MM.1S (cell line): ENCODE measurements at regions not wholly inside any gene's neighbourhood (a gene's known extent, or its start where the extent isn't known, plus 50 kb on each side); places are given as distances from the start of the nearest gene placed in this dataset.

Source experiments
- DNase-seq: peaks from one replicate; pipeline ENCODE4 v3.0.0-alpha.2; 2015
- H2AFZ ChIP-seq: fragments of 300-600 bp; sonication (generic); 2 replicates; pipeline ENCODE4 v1.6.0; 2016; ENCODE audit warnings: antibody characterized with exemption, low read length
- H3F3A ChIP-seq: fragments of 300-600 bp; sonication (generic); 2 replicates; pipeline ENCODE4 v1.6.1; 2016; ENCODE audit warnings: mild to moderate bottlenecking, antibody characterized with exemption, low read length, moderate library complexity, mixed read lengths; ENCODE audit not compliant: insufficient read depth
- H3K27ac ChIP-seq: fragments of 300-600 bp; sonication (generic); 2 replicates; pipeline ENCODE4 v1.5.1; 2016; ENCODE audit warnings: mild to moderate bottlenecking, low read length
- H3K27me3 ChIP-seq: fragments of 300-600 bp; sonication (generic); replicated peaks from 2 replicates; pipeline ENCODE4 v1.6.0; 2016; ENCODE audit warnings: low read length; ENCODE audit not compliant: insufficient read depth
- H3K36me3 ChIP-seq: fragments of 300-600 bp; sonication (generic); replicated peaks from 2 replicates; pipeline ENCODE4 v1.6.1; 2016; ENCODE audit warnings: mild to moderate bottlenecking, low read length, mixed read lengths; ENCODE audit not compliant: insufficient read depth
- H3K4me1 ChIP-seq: fragments of 300-600 bp; sonication (generic); 2 replicates; pipeline ENCODE4 v1.6.1; 2016; ENCODE audit warnings: low read length, mixed read lengths
- H3K4me2 ChIP-seq: fragments of 300-600 bp; sonication (generic); 2 replicates; pipeline ENCODE4 v1.6.0; 2016; ENCODE audit warnings: low read depth, low read length
- H3K4me3 ChIP-seq: fragments of 300-600 bp; sonication (generic); 2 replicates; pipeline ENCODE4 v1.5.1; 2016; ENCODE audit warnings: low read length, mixed read lengths
- H3K79me2 ChIP-seq: fragments of 300-600 bp; sonication (generic); 2 replicates; pipeline ENCODE4 v1.6.1; 2016; ENCODE audit warnings: mixed run types, low read length, mixed read lengths
- H3K9ac ChIP-seq: fragments of 300-600 bp; sonication (generic); 2 replicates; pipeline ENCODE4 v1.6.1; 2016; ENCODE audit warnings: low read length, mixed read lengths
- H3K9me2 ChIP-seq: fragments of 300-600 bp; sonication (generic); replicated peaks from 2 replicates; pipeline ENCODE4 v1.6.1; 2016; ENCODE audit warnings: mild to moderate bottlenecking, low read length, mixed read lengths; ENCODE audit not compliant: insufficient read depth
- H3K9me3 ChIP-seq: fragments of 300-600 bp; sonication (generic); replicated peaks from 2 replicates; pipeline ENCODE4 v1.6.1; 2016; ENCODE audit warnings: mild to moderate bottlenecking, low read length, mixed read lengths; ENCODE audit not compliant: insufficient read depth
- H4K20me1 ChIP-seq: fragments of 300-600 bp; sonication (generic); 2 replicates; pipeline ENCODE4 v1.6.1; 2016; ENCODE audit warnings: mild to moderate bottlenecking, low read length, moderate library complexity, mixed read lengths; ENCODE audit not compliant: insufficient read depth
- EZH2 ChIP-seq: fragments of 300-600 bp; sonication (generic); optimal IDR thresholded peaks from 2 replicates; pipeline ENCODE3; 2017; ENCODE audit warnings: low read depth, mild to moderate bottlenecking, antibody characterized with exemption, low read length, mixed read lengths
- EZH2phosphoT487 ChIP-seq: fragments of 300-600 bp; sonication (generic); IDR thresholded peaks from 2 replicates; pipeline ENCODE4 v1.6.1; 2018; ENCODE audit warnings: antibody characterized with exemption, low read length
- TF ChIP-seq, protein P1 (sequence below): fragments of 300-600 bp; sonication (generic); IDR thresholded peaks from 2 replicates; pipeline ENCODE4 v1.5.1; 2016; ENCODE audit warnings: antibody characterized with exemption, low read length, mixed read lengths

DNA sequence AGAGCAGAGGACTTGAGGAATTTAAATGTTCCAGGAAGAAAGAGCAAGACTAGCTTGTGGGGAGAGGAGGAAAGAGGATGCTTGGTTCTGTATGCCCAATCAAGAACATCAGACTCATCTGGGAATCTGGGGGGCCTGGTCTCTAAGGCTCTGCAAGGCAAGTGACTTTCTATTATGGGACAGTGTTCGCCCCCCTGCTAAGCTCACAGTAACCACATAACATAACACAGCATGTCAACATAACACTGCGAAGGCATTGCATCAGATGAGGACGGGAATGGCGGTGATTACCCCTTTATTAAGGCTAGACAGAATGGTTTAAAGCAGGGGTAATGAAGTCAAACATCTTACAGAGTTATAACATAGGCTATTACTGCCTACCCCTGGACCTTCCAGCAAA lies 176.6 kb upstream of the IRX6 start:
- Histone ChIP-seq H3K4me3 (no peak overlapping the region), H3K27ac (no peak overlapping the region), H3K4me1 (no peaks in the 10 kb centered on the region), H3F3A (no peaks in the 10 kb centered on the region), H3K79me2 (no peaks in the 10 kb centered on the region), H3K4me2 (no peak overlapping the region), H3K9ac (no peak overlapping the region), H3K9me3 (no peaks in the 10 kb centered on the region), H2AFZ (no peak overlapping the region), H3K9me2 (no peaks in the 10 kb centered on the region), H3K27me3 (no peaks in the 10 kb centered on the region), H3K36me3 (no peaks in the 10 kb centered on the region), H4K20me1 (no peaks in the 10 kb centered on the region)
- no peak for DNase-seq
- no peak for TF ChIP-seq EZH2phosphoT487
- TF ChIP-seq, protein P1, sequence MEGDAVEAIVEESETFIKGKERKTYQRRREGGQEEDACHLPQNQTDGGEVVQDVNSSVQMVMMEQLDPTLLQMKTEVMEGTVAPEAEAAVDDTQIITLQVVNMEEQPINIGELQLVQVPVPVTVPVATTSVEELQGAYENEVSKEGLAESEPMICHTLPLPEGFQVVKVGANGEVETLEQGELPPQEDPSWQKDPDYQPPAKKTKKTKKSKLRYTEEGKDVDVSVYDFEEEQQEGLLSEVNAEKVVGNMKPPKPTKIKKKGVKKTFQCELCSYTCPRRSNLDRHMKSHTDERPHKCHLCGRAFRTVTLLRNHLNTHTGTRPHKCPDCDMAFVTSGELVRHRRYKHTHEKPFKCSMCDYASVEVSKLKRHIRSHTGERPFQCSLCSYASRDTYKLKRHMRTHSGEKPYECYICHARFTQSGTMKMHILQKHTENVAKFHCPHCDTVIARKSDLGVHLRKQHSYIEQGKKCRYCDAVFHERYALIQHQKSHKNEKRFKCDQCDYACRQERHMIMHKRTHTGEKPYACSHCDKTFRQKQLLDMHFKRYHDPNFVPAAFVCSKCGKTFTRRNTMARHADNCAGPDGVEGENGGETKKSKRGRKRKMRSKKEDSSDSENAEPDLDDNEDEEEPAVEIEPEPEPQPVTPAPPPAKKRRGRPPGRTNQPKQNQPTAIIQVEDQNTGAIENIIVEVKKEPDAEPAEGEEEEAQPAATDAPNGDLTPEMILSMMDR: no peak
- no peak for TF ChIP-seq EZH2

DNA sequence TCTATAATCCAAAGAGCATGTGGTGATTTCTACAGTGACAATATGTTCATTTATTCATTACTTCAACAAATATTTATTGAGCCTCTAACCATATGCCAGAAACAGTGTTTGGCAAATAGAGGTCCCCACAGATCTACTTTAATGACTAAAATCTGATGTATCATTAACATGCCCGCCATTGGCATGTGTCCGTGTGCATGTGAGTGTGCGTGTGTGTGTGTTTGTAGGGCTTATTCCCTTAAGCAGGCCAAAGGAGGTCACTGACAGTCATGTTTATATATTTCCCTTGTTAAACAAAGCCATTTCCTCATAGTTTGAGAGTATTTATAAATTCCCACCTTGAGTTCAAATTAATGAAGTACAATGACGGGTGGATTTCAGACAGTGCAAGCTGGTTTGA lies 174.4 kb upstream of the IRX6 start:
- H3K9me3 ChIP-seq: no peaks in the 10 kb centered on the region
- no peaks in the 10 kb centered on the region for H3K27me3 ChIP-seq
- H3K79me2 ChIP-seq: no peaks in the 10 kb centered on the region
- no peak overlapping the region for H2AFZ ChIP-seq
- H3K9ac ChIP-seq: no peak overlapping the region
- no peaks in the 10 kb centered on the region for H3K9me2 ChIP-seq
- no peaks in the 10 kb centered on the region for H3F3A ChIP-seq
- no peak overlapping the region for H3K4me2 ChIP-seq
- no peaks in the 10 kb centered on the region for H3K4me1 ChIP-seq
- H3K4me3 ChIP-seq: no peak overlapping the region
- TF ChIP-seq EZH2phosphoT487 (no peak), EZH2 (no peak)
- TF ChIP-seq, protein P1: no peak
- no peak for DNase-seq
- no peaks in the 10 kb centered on the region for H4K20me1 ChIP-seq
- H3K27ac ChIP-seq: no peak overlapping the region
- no peaks in the 10 kb centered on the region for H3K36me3 ChIP-seq

DNA sequence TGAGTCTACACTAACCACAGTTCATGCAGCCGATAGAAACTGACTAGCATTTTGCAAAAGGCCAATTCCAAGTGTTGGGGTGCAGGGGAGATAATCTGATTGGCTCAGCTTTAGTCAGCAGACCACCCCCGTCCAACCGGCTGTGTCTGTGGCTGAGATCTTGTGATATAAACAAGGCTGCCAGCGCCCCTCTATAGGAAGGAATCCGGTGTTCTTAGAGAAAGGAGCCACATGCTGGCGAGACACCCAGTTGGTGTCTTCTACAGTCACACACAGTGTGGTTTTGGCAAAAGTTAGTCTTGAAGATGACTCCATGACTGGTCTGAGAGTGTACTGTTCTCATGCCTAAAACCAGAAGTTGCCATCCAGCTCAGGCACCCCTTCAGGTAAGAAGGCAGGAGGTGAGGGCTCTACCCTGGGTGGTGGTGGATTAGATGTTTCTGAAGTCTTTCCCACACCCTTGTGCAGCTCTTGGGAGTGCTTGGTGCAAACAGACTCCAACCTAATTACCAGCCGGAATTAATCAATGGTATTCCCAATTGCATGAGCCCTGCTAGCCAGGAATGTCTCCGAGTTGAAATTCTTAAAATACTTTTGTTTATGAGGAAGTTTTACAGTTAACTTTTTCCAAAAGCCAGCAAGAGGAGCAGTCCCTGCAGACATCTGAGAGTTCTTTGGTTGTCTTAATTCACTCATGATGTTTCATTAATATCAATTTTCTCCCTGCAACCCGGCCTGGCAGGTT lies 172.3 kb upstream of the IRX6 start:
- H3K9me2 ChIP-seq: no peaks in the 10 kb centered on the region
- H3K4me3 ChIP-seq: no peak overlapping the region
- H3K36me3 ChIP-seq: no peaks in the 10 kb centered on the region
- H3K79me2 ChIP-seq: no peaks in the 10 kb centered on the region
- no peaks in the 10 kb centered on the region for H3K4me1 ChIP-seq
- H3K9ac ChIP-seq: no peak overlapping the region
- H3K27me3 ChIP-seq: no peaks in the 10 kb centered on the region
- TF ChIP-seq EZH2phosphoT487 (no peak), EZH2 (no peak)
- TF ChIP-seq, protein P1: no peak
- no peak overlapping the region for H3K27ac ChIP-seq
- H3K4me2 ChIP-seq: no peak overlapping the region
- no peak for DNase-seq
- H4K20me1 ChIP-seq: no peaks in the 10 kb centered on the region
- no peak overlapping the region for H2AFZ ChIP-seq
- no peaks in the 10 kb centered on the region for H3K9me3 ChIP-seq
- H3F3A ChIP-seq: no peaks in the 10 kb centered on the region
